HG03565 (cell line): ENCODE measurements at regions not wholly inside any gene's neighbourhood (a gene's known extent, or its start where the extent isn't known, plus 50 kb on each side); places are given as distances from the start of the nearest gene placed in this dataset.
"Not testable (repeated sequence)": the region's sequence is repeated elsewhere in the genome, so short reads cannot be mapped to it uniquely, and the experiment has no call there.

Experiments
- ATAC-seq: cut with Tn5 transposase; IDR thresholded peaks from one replicate; pipeline ENCODE4 v1.9.1; 2021; ENCODE audit warnings: mild to moderate bottlenecking, moderate library complexity; ENCODE audit not compliant: unreplicated experiment

DNA sequence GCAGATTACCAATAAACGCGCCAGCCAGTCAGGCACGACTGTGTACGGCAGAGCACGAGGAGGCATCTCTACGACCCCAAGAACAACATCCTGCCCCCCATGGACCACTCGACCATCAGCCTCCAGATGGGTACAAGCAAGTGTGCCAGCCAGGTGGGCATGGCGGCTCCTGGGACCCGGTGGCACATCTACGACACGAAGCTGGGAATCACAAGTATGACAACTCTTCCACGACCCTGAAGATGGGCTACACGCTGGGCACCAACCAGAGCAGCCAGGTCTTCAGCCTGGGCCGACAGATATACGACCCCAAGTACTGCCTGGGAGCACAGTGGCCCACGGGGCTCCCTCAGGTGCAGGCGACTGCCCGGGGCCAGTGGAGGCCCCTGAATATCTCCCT, 217.6 kb downstream of the POTED start:
- ATAC-seq: no peak

DNA sequence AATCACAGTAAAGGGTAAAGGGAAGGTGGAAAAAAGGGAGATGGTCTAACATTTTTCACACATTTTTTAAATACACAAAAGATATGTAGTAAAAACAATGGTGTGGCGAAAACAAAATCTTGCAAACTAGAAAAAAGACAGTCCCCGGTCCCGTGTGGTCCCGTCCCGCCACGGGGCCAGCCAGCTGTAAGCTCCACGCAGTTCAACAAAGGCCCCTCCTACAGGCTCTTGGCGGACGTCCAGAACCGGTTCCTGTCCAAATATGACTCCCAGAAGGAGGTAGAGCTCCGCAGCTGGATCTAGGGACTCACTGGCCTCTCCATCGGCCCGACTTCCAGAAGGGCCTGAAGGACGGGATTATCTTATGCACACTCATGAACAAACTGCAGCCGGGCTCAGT, 216.9 kb downstream of the POTED start:
- not testable (repeated sequence) for ATAC-seq

DNA sequence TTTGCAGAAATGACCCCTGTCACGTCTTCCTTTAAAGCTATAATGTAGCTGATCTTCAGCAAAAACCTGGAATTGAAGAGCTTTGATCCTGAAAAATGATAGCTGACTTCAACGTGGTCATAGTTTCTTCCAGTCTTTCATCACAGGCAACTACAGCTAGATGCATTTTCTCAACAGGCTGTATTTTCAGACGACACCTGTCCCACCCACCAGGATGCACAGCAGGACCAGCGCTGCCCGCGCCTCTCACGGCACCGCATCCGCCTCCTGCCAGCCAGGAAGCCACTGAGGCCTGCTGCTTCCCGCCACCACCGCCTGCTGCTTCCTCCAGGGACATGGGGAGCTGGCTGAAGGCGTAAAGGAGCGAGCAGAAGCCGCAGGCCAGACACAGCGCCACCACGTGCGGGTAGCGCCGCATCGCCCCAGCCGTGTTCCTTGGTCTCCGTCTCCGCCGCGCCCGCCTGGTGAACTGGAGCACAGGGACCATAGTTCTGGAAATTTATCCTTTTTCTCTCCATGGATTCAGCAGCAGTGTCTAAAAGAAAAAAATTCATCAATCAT, 215.7 kb downstream of the POTED start:
- ATAC-seq: not testable (repeated sequence)

DNA sequence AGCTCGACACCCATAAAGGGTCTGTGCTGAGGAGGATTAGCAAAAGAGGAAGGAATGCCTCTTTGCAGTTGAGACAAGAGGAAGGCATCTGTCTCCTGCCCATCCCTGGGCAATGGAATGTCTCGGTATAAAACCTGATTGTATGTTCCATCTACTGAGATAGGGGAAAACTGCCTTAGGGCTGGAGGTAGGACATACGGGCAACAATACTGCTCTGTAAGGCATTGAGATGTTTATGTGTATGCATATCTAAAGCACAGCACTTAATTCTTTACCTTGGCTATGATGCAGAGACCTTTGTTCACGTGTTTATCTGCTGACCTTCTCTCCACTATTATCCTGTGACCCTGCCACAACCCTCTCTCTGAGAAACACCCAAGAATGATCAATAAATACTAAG, 210.7 kb downstream of the POTED start:
- ATAC-seq: not testable (repeated sequence)

DNA sequence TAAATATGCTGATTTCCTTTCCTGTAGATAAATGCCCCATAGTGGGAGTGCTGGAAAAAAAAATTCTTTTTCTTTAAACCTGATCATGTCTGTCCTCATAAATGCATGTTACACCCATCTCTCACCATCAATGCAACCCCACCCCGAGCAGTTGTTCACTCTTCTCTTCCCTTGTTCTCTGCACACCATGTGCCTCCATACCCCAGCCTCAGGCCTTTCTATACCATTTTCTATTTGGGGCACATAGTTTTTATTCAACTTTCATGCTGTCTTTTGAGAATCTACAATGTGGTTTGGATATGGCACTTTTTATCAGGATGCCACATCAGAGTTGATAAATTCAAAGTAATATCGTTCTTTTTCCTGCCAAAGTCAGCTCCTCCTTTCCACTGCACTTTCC, 202.6 kb downstream of the POTED start:
- ATAC-seq: not testable (repeated sequence)

DNA sequence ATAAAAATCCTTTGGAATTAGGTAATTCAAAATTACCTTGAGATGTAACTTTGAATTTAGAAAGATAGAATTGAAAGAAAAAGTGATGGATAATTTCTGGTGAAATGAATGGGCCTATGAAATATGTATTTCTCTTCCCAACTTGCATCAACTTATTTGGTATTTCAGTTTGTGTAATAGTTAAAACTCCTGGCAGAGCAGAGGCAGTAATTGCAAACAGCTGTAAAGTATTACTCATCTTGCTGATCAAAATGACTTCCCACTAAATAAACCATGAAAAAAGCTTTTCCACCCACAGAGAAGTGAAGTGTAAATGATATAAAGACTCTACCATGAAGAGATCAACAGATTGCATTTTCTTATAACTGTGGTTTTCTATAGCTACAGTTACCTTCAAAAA, 201.0 kb downstream of the POTED start:
- ATAC-seq: not testable (repeated sequence)

DNA sequence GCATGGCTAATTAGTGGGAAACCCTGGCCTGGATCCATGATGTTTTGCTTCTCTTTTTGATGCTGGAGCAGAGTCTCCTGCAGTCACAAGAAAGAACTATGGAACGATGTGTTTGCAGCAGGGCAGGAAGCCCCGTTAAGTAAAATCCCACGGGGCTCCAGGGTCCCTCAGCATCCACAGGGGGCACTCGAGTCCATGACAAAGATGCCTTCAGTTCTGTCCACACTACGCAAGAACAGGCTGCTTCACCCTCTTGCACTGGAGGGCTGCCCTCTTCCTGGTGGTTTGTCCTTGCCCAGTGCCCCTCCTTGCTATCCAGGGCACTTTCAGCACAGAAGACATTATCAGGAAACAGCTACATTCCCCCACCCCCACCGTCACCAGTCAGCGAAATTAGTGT, 196.9 kb downstream of the POTED start:
- not testable (repeated sequence) for ATAC-seq

DNA sequence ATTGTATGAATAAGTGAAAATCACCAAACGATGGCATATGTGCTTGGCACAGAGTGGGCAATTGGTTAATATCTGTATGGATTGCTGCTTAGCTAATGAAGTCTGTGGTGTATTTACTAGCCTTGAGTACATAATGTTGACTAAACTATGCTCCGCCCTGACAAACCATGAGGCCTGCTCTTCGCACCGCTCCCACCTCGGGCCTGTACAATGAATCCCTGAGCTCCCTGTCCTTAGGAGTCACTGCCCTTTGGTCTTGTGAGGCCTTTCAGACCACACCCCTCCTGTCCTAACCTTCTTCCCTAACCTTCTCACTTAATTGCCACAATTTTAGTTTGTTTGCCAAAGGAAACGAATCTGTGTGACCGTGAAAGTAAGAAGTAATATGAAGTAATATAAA, 193.2 kb downstream of the POTED start:
- not testable (repeated sequence) for ATAC-seq
